HEK293T (cell line): ENCODE measurements at regions not wholly inside any gene's neighbourhood (a gene's known extent, or its start where the extent isn't known, plus 50 kb on each side); places are given as distances from the start of the nearest gene placed in this dataset.

ENCODE experiments used
- ARNT ChIP-seq: fragments of 450-650 bp; IDR thresholded peaks from 2 replicates; pipeline ENCODE4 v1.6.1; 2017; ENCODE audit warnings: mild to moderate bottlenecking
- CTBP1 ChIP-seq: fragments of 450-650 bp; IDR thresholded peaks from 2 replicates; pipeline ENCODE4 v1.6.1; 2016; ENCODE audit warnings: borderline replicate concordance
- ELF4 ChIP-seq: fragments of 450-650 bp; IDR thresholded peaks from 2 replicates; pipeline ENCODE4 v1.6.1; 2017; ENCODE audit warnings: antibody characterized with exemption
- FOXA1 ChIP-seq: fragments of 450-650 bp; IDR thresholded peaks from 2 replicates; pipeline ENCODE4 v1.6.1; 2016; ENCODE audit warnings: mild to moderate bottlenecking
- FOXK2 ChIP-seq: fragments of 450-650 bp; IDR thresholded peaks from 2 replicates; pipeline ENCODE4 v1.6.1; 2016; ENCODE audit warnings: mild to moderate bottlenecking
- HDGF ChIP-seq: fragments of 450-650 bp; IDR thresholded peaks from 2 replicates; pipeline ENCODE4 v1.6.1; 2017; ENCODE audit warnings: antibody characterized with exemption, borderline replicate concordance
- L3MBTL2 ChIP-seq: fragments of 450-650 bp; conservative IDR thresholded peaks from 2 replicates; pipeline ENCODE4 v1.6.1; 2016; ENCODE audit warnings: mild to moderate bottlenecking
- LEF1 ChIP-seq: fragments of 450-650 bp; IDR thresholded peaks from 2 replicates; pipeline ENCODE4 v1.6.1; 2017; ENCODE audit warnings: mild to moderate bottlenecking, borderline replicate concordance
- PKNOX1 ChIP-seq: fragments of 450-650 bp; IDR thresholded peaks from 2 replicates; pipeline ENCODE4 v1.6.1; 2016
- SP1 ChIP-seq: fragments of 450-650 bp; IDR thresholded peaks from 2 replicates; pipeline ENCODE4 v1.6.1; 2017
- ZNF384 ChIP-seq: fragments of 450-650 bp; IDR thresholded peaks from 2 replicates; pipeline ENCODE4 v1.6.1; 2016

- no peak for TF ChIP-seq HDGF
- TF ChIP-seq CTBP1: no peak
- TF ChIP-seq FOXA1: no peak
- TF ChIP-seq SP1: no peak
- TF ChIP-seq ARNT: no peak
- no peak for TF ChIP-seq ELF4
- TF ChIP-seq LEF1: no peak
- TF ChIP-seq PKNOX1: no peak
- no peak for TF ChIP-seq FOXK2
- TF ChIP-seq L3MBTL2: no peak
- no peak for TF ChIP-seq ZNF384
These were observed 104.9 kb downstream of the SOX14 start for GRCh38 chr3:137869022-137869421.
